ENCODE measurements at regions not wholly inside any gene's neighbourhood (a gene's known extent, or its start where the extent isn't known, plus 50 kb on each side); places are given as distances from the start of the nearest gene placed in this dataset.
"Not testable (repeated sequence)": the region's sequence is repeated elsewhere in the genome, so short reads cannot be mapped to it uniquely, and the experiment has no call there.

- intact Hi-C loops (cut with DNase I), result no loop called here
Measured at GRCh38 chrX:138986235-138986634, 274.7 kb upstream of the FGF13 start.

GRCh38 chrX:138982365-138982764, 270.8 kb upstream of the FGF13 start:
- DNase-seq, result no peak
- intact Hi-C loops (cut with DNase I), result no loop called here

More at GRCh38 chrX:138986235-138986634, 274.7 kb upstream of the FGF13 start:
- no peak for DNase-seq

- no peak for DNase-seq
- intact Hi-C loops (cut with DNase I), result no loop called here
Measured at GRCh38 chrX:138964501-138964900, 253.0 kb upstream of the FGF13 start.

GRCh38 chrX:138962419-138962818, 250.9 kb upstream of the FGF13 start:
- DNase-seq; intact Hi-C loops (cut with DNase I): not testable (repeated sequence)

GRCh38 chrX:138954976-138955375, 243.5 kb upstream of the FGF13 start:
- intact Hi-C loops (cut with DNase I), result no loop called here
- DNase-seq, result no peak

GRCh38 chrX:138946926-138947325, 235.4 kb upstream of the FGF13 start:
- no peak for DNase-seq
- intact Hi-C loops (cut with DNase I), result no loop called here

GRCh38 chrX:138945219-138945618, 233.7 kb upstream of the FGF13 start:
- intact Hi-C loops (cut with DNase I), result no loop called here
- no peak for DNase-seq

- intact Hi-C loops (cut with DNase I), result no loop called here
- no peak for DNase-seq
Measured at GRCh38 chrX:138939038-138939437, 227.5 kb upstream of the FGF13 start.

- intact Hi-C loops (cut with DNase I), result no loop called here
- no peak for DNase-seq
Measured at GRCh38 chrX:138938003-138938402, 226.5 kb upstream of the FGF13 start.

GRCh38 chrX:138931212-138931611, 219.7 kb upstream of the FGF13 start:
- no peak for DNase-seq
- intact Hi-C loops (cut with DNase I), result no loop called here

GRCh38 chrX:138930583-138930945, 219.0 kb upstream of the FGF13 start:
- DNase-seq, result no peak
- intact Hi-C loops (cut with DNase I), result no loop called here

GRCh38 chrX:138929926-138930582, 218.5 kb upstream of the FGF13 start:
- no peak for DNase-seq

GRCh38 chrX:138928737-138929459, 217.4 kb upstream of the FGF13 start:
- no peak for DNase-seq
- intact Hi-C loops (cut with DNase I), result no loop called here

More at GRCh38 chrX:138929926-138930582, 218.5 kb upstream of the FGF13 start:
- intact Hi-C loops (cut with DNase I), result no loop called here

GRCh38 chrX:138925330-138925729, 213.8 kb upstream of the FGF13 start:
- peak in 1 of 10 donors; percentile 36 for DNase-seq

GRCh38 chrX:138923805-138924204, 212.3 kb upstream of the FGF13 start:
- intact Hi-C loops (cut with DNase I), result no loop called here
- DNase-seq, result no peak

More at GRCh38 chrX:138925330-138925729, 213.8 kb upstream of the FGF13 start:
- intact Hi-C loops (cut with DNase I), result no loop called here

GRCh38 chrX:138921031-138921430, 209.5 kb upstream of the FGF13 start:
- intact Hi-C loops (cut with DNase I), result no loop called here
- DNase-seq, result no peak

- intact Hi-C loops (cut with DNase I), result no loop called here
- DNase-seq, result no peak
Measured at GRCh38 chrX:138917781-138918180, 206.3 kb upstream of the FGF13 start.

- intact Hi-C loops (cut with DNase I), result no loop called here
- no peak for DNase-seq
Measured at GRCh38 chrX:138914767-138915166, 203.2 kb upstream of the FGF13 start.

- intact Hi-C loops (cut with DNase I), result no loop called here
- no peak for DNase-seq
Measured at GRCh38 chrX:138908577-138908976, 197.1 kb upstream of the FGF13 start.

GRCh38 chrX:138897621-138898492, 186.3 kb upstream of the FGF13 start:
- intact Hi-C loops (cut with DNase I), result no loop called here

GRCh38 chrX:138890491-138890890, 179.0 kb upstream of the FGF13 start:
- no peak for DNase-seq
- intact Hi-C loops (cut with DNase I), result no loop called here

More at GRCh38 chrX:138897621-138898492, 186.3 kb upstream of the FGF13 start:
- no peak for DNase-seq

Data from posterior cingulate gyrus (tissue), 11 donors.